GM21360 (cell line): ENCODE measurements at regions not wholly inside any gene's neighbourhood (a gene's known extent, or its start where the extent isn't known, plus 50 kb on each side); places are given as distances from the start of the nearest gene placed in this dataset.
"Not testable (repeated sequence)": the region's sequence is repeated elsewhere in the genome, so short reads cannot be mapped to it uniquely, and the experiment has no call there.

Source experiments
- ATAC-seq: cut with Tn5 transposase; IDR thresholded peaks from one replicate; pipeline ENCODE4 v1.9.1; 2021; ENCODE audit warnings: mild to moderate bottlenecking, moderate library complexity; ENCODE audit not compliant: unreplicated experiment

- no peak for ATAC-seq
Observed at GRCh38 chr7:155377071-155377837, 79.6 kb downstream of the INSIG1 start.

GRCh38 chr7:155377838-155378579 lies 79.9 kb upstream of the EN2 start:
- ATAC-seq = no peak

- no peak for ATAC-seq
Observed at GRCh38 chr7:155378580-155378934, 79.4 kb upstream of the EN2 start.

GRCh38 chr7:155378959-155379871 lies 78.7 kb upstream of the EN2 start:
- no peak for ATAC-seq

GRCh38 chr7:155380221-155380861 lies 77.6 kb upstream of the EN2 start:
- ATAC-seq = peak; percentile 75

GRCh38 chr7:155380976-155381851 lies 76.7 kb upstream of the EN2 start:
- ATAC-seq = no peak

GRCh38 chr7:155381852-155382801 lies 75.8 kb upstream of the EN2 start:
- no peak for ATAC-seq

GRCh38 chr7:155382802-155383171 lies 75.1 kb upstream of the EN2 start:
- no peak for ATAC-seq

- ATAC-seq = no peak
Observed at GRCh38 chr7:155383756-155384491, 74.0 kb upstream of the EN2 start.

- ATAC-seq = no peak
Observed at GRCh38 chr7:155384751-155385150, 73.2 kb upstream of the EN2 start.

GRCh38 chr7:155385182-155385581 lies 72.7 kb upstream of the EN2 start:
- not testable (repeated sequence) for ATAC-seq

- ATAC-seq = no peak
Observed at GRCh38 chr7:155386608-155387007, 71.3 kb upstream of the EN2 start.

GRCh38 chr7:155387066-155387620 lies 70.8 kb upstream of the EN2 start:
- ATAC-seq = no peak

GRCh38 chr7:155388561-155388960 lies 69.4 kb upstream of the EN2 start:
- ATAC-seq = no peak

- ATAC-seq = no peak
Observed at GRCh38 chr7:155391414-155391813, 66.5 kb upstream of the EN2 start.

- ATAC-seq = no peak
Observed at GRCh38 chr7:155392726-155393570, 65.0 kb upstream of the EN2 start.

- ATAC-seq = no peak
Observed at GRCh38 chr7:155394413-155394812, 63.5 kb upstream of the EN2 start.
